Liver (tissue), 3 donors: ENCODE measurements at regions not wholly inside any gene's neighbourhood (a gene's known extent, or its start where the extent isn't known, plus 50 kb on each side); places are given as distances from the start of the nearest gene placed in this dataset.

Experiments used
- EGR1 ChIP-seq, 2 donors: IDR thresholded peaks; 2 replicates each; pipeline ENCODE4 v1.6.1; 2016 to 2018; ENCODE audit warnings: antibody characterized with exemption in 2 of 2, low read depth in 2 of 2
- RAD21 ChIP-seq, 2 donors: IDR thresholded peaks; 2 replicates each; pipeline ENCODE4 v1.6.1; 2016; ENCODE audit warnings: antibody characterized with exemption in 2 of 2, mild to moderate bottlenecking in 2 of 2
- SP1 ChIP-seq: IDR thresholded peaks from 2 replicates; pipeline ENCODE4 v1.6.1; 2018; ENCODE audit warnings: antibody characterized with exemption, mild to moderate bottlenecking
- YY1 ChIP-seq: IDR thresholded peaks from 2 replicates; pipeline ENCODE4 v1.6.1; 2016; ENCODE audit warnings: antibody characterized with exemption, mild to moderate bottlenecking
- TF ChIP-seq, protein P1 (sequence below): IDR thresholded peaks from 2 replicates; pipeline ENCODE4 v1.6.1; 2016; ENCODE audit warnings: antibody characterized with exemption, mild to moderate bottlenecking
- TF ChIP-seq, protein P2 (sequence below): fragments of 150-350 bp; IDR thresholded peaks from 2 replicates; pipeline ENCODE4 v1.5.1; 2017; ENCODE audit warnings: improper control_type of control experiment, low read depth, low read length; ENCODE audit not compliant: missing input control
- TF ChIP-seq, protein P3 (sequence below): IDR thresholded peaks from 2 replicates; pipeline ENCODE4 v1.6.1; 2016; ENCODE audit warnings: antibody characterized with exemption
- TF ChIP-seq, protein P4 (sequence below): IDR thresholded peaks from 2 replicates; pipeline ENCODE4 v1.6.1; 2016; ENCODE audit warnings: antibody characterized with exemption
- donor health status: healthy.
- donor health status: healthy.

DNA sequence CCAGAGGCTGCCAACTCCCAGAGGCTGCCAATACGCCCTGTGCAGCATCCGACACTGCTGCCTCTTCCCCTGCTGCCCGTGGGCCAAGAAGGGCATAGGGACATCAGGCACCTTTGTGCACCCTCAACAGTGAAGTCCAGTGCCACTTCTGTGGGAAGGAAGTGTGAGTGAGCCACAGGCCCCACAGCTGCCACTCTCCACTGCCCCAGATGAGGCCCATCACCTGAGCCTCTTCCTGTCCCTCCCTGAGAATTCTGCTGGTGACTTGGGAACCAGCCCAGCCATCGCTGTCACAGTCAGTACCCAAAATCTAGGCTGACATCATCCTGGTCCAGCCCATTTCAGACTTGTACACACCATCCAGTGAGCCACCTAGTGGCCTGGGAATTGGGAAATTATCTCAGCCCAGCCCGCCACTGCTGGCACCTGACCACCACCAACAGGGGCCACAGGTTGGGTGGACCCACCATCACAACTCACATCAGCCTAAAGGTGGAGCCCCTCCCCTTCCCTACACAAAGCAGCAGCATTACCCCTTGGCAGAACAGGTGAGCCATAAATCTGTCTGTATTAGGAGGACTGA, 733.9 kb upstream of the KLHL1 start:
- TF ChIP-seq, protein P1, sequence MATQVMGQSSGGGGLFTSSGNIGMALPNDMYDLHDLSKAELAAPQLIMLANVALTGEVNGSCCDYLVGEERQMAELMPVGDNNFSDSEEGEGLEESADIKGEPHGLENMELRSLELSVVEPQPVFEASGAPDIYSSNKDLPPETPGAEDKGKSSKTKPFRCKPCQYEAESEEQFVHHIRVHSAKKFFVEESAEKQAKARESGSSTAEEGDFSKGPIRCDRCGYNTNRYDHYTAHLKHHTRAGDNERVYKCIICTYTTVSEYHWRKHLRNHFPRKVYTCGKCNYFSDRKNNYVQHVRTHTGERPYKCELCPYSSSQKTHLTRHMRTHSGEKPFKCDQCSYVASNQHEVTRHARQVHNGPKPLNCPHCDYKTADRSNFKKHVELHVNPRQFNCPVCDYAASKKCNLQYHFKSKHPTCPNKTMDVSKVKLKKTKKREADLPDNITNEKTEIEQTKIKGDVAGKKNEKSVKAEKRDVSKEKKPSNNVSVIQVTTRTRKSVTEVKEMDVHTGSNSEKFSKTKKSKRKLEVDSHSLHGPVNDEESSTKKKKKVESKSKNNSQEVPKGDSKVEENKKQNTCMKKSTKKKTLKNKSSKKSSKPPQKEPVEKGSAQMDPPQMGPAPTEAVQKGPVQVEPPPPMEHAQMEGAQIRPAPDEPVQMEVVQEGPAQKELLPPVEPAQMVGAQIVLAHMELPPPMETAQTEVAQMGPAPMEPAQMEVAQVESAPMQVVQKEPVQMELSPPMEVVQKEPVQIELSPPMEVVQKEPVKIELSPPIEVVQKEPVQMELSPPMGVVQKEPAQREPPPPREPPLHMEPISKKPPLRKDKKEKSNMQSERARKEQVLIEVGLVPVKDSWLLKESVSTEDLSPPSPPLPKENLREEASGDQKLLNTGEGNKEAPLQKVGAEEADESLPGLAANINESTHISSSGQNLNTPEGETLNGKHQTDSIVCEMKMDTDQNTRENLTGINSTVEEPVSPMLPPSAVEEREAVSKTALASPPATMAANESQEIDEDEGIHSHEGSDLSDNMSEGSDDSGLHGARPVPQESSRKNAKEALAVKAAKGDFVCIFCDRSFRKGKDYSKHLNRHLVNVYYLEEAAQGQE: no peak
- TF ChIP-seq SP1 (no peak), RAD21 (IDR thresholded peaks at IDR 0.05) (no peak), YY1 (no peak), EGR1 (IDR thresholded peaks at IDR 0.05; ENCODE audit: low read depth in 2 of 2) (no peak)
- TF ChIP-seq, protein P2, sequence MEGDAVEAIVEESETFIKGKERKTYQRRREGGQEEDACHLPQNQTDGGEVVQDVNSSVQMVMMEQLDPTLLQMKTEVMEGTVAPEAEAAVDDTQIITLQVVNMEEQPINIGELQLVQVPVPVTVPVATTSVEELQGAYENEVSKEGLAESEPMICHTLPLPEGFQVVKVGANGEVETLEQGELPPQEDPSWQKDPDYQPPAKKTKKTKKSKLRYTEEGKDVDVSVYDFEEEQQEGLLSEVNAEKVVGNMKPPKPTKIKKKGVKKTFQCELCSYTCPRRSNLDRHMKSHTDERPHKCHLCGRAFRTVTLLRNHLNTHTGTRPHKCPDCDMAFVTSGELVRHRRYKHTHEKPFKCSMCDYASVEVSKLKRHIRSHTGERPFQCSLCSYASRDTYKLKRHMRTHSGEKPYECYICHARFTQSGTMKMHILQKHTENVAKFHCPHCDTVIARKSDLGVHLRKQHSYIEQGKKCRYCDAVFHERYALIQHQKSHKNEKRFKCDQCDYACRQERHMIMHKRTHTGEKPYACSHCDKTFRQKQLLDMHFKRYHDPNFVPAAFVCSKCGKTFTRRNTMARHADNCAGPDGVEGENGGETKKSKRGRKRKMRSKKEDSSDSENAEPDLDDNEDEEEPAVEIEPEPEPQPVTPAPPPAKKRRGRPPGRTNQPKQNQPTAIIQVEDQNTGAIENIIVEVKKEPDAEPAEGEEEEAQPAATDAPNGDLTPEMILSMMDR: no peak
- TF ChIP-seq, protein P3, sequence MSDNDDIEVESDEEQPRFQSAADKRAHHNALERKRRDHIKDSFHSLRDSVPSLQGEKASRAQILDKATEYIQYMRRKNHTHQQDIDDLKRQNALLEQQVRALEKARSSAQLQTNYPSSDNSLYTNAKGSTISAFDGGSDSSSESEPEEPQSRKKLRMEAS: no peak
- TF ChIP-seq, protein P4, sequence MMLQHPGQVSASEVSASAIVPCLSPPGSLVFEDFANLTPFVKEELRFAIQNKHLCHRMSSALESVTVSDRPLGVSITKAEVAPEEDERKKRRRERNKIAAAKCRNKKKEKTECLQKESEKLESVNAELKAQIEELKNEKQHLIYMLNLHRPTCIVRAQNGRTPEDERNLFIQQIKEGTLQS: no peak
